ENCODE measurements at regions not wholly inside any gene's neighbourhood (a gene's known extent, or its start where the extent isn't known, plus 50 kb on each side); places are given as distances from the start of the nearest gene placed in this dataset.

DNA sequence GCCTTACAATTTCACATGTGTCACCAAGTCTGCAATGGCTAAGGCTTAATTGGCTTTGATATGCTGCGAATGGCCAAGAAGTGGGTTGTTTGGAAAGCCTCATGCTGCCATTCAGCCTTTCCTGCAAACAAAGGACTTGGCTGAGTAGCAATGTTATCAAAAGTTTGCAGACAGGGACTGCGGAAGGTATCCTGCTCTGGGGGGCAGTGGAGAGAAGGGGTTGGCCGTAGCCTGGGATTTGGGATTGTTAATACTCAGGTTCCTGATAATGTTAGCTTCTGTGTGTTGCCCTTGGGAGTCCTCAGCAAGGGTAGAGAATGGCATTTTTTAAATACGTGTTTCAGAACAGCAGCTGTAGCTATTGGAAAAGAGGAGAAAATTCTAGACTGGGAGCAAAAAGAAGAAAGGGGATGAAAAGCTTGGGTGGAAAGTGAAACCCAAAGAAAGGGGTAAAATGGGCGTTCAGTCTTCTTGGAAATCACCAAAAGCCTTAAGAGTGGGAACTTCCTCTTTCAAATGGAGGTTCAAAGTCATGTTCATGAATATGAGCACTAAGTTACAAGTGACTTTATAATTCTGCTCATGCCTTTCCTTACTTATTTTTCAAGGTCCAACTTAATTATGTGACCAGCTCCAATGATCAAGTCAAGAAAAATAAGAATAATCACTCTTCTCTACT lies 325.1 kb downstream of the RNF144A start:
- 83 to 95% (median 92%) methylated on average over 5 of the region's 5 CpGs for WGBS, 4 donors

DNA sequence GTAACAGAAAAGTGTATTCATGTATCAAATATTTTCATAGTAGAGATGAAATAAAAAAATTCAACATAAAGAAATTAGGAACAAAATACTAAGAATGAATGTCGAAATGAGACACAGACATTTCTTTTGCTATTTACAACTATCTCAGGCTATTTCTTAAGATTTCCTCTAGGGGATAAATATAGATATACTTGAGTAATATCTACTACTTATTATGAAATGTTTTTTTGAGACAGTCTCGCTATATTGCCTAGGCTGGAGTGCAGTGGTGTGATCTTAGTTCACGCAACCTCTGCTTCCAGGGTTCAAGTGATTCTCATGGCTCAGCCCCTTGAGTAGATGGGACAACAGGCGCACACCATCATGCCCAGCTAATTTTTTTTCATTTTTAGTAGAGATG lies 326.1 kb downstream of the RNF144A start:
- Histone ChIP-seq H3K4me3 (no peak overlapping the region), H3K9me3 (replicated peaks in 1 of 3) (no peaks in the 10 kb centered on the region), H3K27ac (no peak overlapping the region), H3K36me3 (replicated peaks in 1 of 2) (no peaks in the 10 kb centered on the region), H3K4me1 (replicated peaks in 1 of 2) (no peaks in the 10 kb centered on the region), H3K27me3 (no peaks in the 10 kb centered on the region)
- WGBS, 4 donors, result 70 to 81% (median 74%) methylated on average over 4 of the region's 4 CpGs
- no peak for TF ChIP-seq POLR2A (IDR thresholded peaks at IDR 0.05)
- TF ChIP-seq, protein P1, sequence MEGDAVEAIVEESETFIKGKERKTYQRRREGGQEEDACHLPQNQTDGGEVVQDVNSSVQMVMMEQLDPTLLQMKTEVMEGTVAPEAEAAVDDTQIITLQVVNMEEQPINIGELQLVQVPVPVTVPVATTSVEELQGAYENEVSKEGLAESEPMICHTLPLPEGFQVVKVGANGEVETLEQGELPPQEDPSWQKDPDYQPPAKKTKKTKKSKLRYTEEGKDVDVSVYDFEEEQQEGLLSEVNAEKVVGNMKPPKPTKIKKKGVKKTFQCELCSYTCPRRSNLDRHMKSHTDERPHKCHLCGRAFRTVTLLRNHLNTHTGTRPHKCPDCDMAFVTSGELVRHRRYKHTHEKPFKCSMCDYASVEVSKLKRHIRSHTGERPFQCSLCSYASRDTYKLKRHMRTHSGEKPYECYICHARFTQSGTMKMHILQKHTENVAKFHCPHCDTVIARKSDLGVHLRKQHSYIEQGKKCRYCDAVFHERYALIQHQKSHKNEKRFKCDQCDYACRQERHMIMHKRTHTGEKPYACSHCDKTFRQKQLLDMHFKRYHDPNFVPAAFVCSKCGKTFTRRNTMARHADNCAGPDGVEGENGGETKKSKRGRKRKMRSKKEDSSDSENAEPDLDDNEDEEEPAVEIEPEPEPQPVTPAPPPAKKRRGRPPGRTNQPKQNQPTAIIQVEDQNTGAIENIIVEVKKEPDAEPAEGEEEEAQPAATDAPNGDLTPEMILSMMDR (IDR thresholded peaks at IDR 0.05), result no peak
- intact Hi-C loops (cut with DNase I), result no loop called here
- DNase-seq, result no peak

More for the DNA sequence above, 325.1 kb downstream of the RNF144A start:
- Histone ChIP-seq H3K27ac (no peak overlapping the region), H3K36me3 (replicated peaks in 1 of 2) (no peaks in the 10 kb centered on the region), H3K9me3 (replicated peaks in 1 of 3) (no peaks in the 10 kb centered on the region), H3K27me3 (no peaks in the 10 kb centered on the region), H3K4me3 (no peak overlapping the region), H3K4me1 (replicated peaks in 1 of 2) (no peaks in the 10 kb centered on the region)
- intact Hi-C loops (cut with DNase I), result no loop called here
- DNase-seq, result no peak
- TF ChIP-seq, protein P1 (IDR thresholded peaks at IDR 0.05), result no peak
- TF ChIP-seq POLR2A (IDR thresholded peaks at IDR 0.05), result no peak

GRCh38 chr2:7256377-7256776 lies 339.2 kb downstream of the RNF144A start:
- H3K4me1 ChIP-seq (replicated peaks in 1 of 2), result no peaks in the 10 kb centered on the region
- 66 to 93% (median 87%) methylated on average over 5 of the region's 5 CpGs for WGBS, 4 donors
- no peaks in the 10 kb centered on the region for H3K27me3 ChIP-seq
- TF ChIP-seq, protein P1 (IDR thresholded peaks at IDR 0.05), result no peak
- TF ChIP-seq POLR2A (IDR thresholded peaks at IDR 0.05), result no peak
- no peak overlapping the region for H3K4me3 ChIP-seq
- DNase-seq, result no peak
- no peaks in the 10 kb centered on the region for H3K36me3 ChIP-seq (replicated peaks in 1 of 2)
- intact Hi-C loops (cut with DNase I), result no loop called here
- no peak overlapping the region for H3K27ac ChIP-seq
- no peaks in the 10 kb centered on the region for H3K9me3 ChIP-seq (replicated peaks in 1 of 3)

GRCh38 chr2:7262727-7263126 lies 345.5 kb downstream of the RNF144A start:
- H3K9me3 ChIP-seq (replicated peaks in 1 of 3), result no peaks in the 10 kb centered on the region
- no peaks in the 10 kb centered on the region for H3K36me3 ChIP-seq (replicated peaks in 1 of 2)
- intact Hi-C loops (cut with DNase I), result no loop called here
- H3K4me3 ChIP-seq, result no peak overlapping the region
- 57 to 82% (median 66%) methylated on average over 6 of the region's 6 CpGs for WGBS, 4 donors
- H3K4me1 ChIP-seq (replicated peaks in 1 of 2), result no peaks in the 10 kb centered on the region
- no peak for DNase-seq
- H3K27ac ChIP-seq, result no peak overlapping the region
- no peaks in the 10 kb centered on the region for H3K27me3 ChIP-seq
- TF ChIP-seq, protein P1 (IDR thresholded peaks at IDR 0.05), result no peak

Data from adrenal gland (tissue), 9 donors.